Right lobe of liver (tissue), 6 donors: ENCODE measurements at regions not wholly inside any gene's neighbourhood (a gene's known extent, or its start where the extent isn't known, plus 50 kb on each side); places are given as distances from the start of the nearest gene placed in this dataset.

ENCODE experiments used
- ATAC-seq, 4 donors: fragments of 200-7000 bp; cut with Tn5 transposase; one replicate each; pipeline ENCODE4 v1.9.1; 2020; ENCODE audit warnings: mild to moderate bottlenecking in 4 of 4, moderate library complexity in 4 of 4
- DNase-seq, 3 donors: peaks; one replicate each; pipeline ENCODE4 v3.0.0-alpha.2; 2020
- H3K27ac ChIP-seq, 3 donors: fragments of 200-600 bp; one replicate each; pipeline ENCODE4 v1.8.0; 2022
- H3K27me3 ChIP-seq, 2 donors: fragments of 200-600 bp; one replicate each; pipeline ENCODE4 v1.8.0; 2022
- H3K36me3 ChIP-seq, 4 donors: fragments of 200-600 bp; sonication (generic) in 1 of 4; one replicate each; pipeline versions ENCODE4 v1.5.1 to v1.8.0; 2017 to 2022; ENCODE audit warnings: control low read depth in 1 of 4
- H3K4me1 ChIP-seq, 4 donors: fragments of 200-600 bp; sonication (generic) in 1 of 4; one replicate each; pipeline versions ENCODE4 v1.5.1 to v1.8.0; 2017 to 2022; ENCODE audit warnings: control low read depth in 1 of 4
- H3K4me3 ChIP-seq, 3 donors: fragments of 200-600 bp; one replicate each; pipeline ENCODE4 v1.8.0; 2022
- H3K9me3 ChIP-seq, 4 donors: fragments of 200-600 bp; sonication (generic) in 1 of 4; one replicate each; pipeline versions ENCODE4 v1.5.1 to v1.8.0; 2017 to 2022; ENCODE audit warnings: control low read depth in 1 of 4
- POLR2A ChIP-seq: fragments of 450-650 bp; IDR thresholded peaks from one replicate; pipeline ENCODE4 v1.6.1; 2017; ENCODE audit warnings: antibody characterized with exemption, mild to moderate bottlenecking
- WGBS: methylation state at CpG from one replicate; pipeline ENCODE4 v1.1.6; 2018; ENCODE audit warnings: low coverage, low lambda C conversion rate; ENCODE audit not compliant: insufficient coverage; ENCODE audit errors: missing lambda C conversion rate; 5-methylcytosine and 5-hydroxymethylcytosine counted together
- intact Hi-C, 2 donors: fragments of 100-400 bp; cut with DNase I; formaldehyde crosslinking; loops; one replicate each; pipeline versions ENCODE4 v1.11.2 to v1.14.1; 2022
- TF ChIP-seq, protein P1 (sequence below), 4 donors: fragments of 200-600 bp in 3 of 4; fragments of 450-650 bp in 1 of 4; IDR thresholded peaks; one replicate each; pipeline versions ENCODE4 v1.5.1 to v1.8.0; 2016 to 2022; ENCODE audit warnings: antibody characterized with exemption in 4 of 4, mild to moderate bottlenecking in 2 of 4
- donor health status: DM: no; HTN: yes; CAD: no.
- donor health status: DM: no; HTN: no; CAD: no.
- donor health status: DM: no; HTN: no; CAD: no.
- donor health status: DM: no; HTN: yes; CAD: no.
- donor health status: DM: no; HTN: yes; CAD: no.

DNA sequence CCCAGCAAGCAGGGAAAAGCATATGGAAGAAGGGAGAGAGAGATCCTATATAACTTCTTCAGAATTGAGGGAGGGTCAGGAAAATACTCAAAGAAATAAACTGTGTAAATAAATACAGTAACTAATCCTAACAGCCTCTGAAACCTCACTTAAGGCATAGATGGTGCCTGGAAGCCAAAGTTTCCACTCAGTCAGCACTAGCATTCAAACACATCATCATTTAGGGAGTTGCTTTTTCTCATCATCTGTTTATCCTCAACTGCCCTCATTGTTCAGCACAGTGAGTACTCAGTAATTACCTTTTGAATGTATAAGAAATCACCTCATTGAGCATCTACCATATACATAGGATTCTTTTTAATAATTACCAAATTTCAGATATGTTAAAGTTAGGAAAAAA lies 262.9 kb downstream of the C1D start:
- TF ChIP-seq POLR2A: no peak
- TF ChIP-seq, protein P1, sequence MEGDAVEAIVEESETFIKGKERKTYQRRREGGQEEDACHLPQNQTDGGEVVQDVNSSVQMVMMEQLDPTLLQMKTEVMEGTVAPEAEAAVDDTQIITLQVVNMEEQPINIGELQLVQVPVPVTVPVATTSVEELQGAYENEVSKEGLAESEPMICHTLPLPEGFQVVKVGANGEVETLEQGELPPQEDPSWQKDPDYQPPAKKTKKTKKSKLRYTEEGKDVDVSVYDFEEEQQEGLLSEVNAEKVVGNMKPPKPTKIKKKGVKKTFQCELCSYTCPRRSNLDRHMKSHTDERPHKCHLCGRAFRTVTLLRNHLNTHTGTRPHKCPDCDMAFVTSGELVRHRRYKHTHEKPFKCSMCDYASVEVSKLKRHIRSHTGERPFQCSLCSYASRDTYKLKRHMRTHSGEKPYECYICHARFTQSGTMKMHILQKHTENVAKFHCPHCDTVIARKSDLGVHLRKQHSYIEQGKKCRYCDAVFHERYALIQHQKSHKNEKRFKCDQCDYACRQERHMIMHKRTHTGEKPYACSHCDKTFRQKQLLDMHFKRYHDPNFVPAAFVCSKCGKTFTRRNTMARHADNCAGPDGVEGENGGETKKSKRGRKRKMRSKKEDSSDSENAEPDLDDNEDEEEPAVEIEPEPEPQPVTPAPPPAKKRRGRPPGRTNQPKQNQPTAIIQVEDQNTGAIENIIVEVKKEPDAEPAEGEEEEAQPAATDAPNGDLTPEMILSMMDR (IDR thresholded peaks at IDR 0.05): no peak
- no peak for ATAC-seq
- Histone ChIP-seq H3K36me3 (no peaks in the 10 kb centered on the region), H3K4me1 (no peaks in the 10 kb centered on the region), H3K27ac (no peak overlapping the region), H3K27me3 (no peaks in the 10 kb centered on the region), H3K4me3 (no peak overlapping the region), H3K9me3 (no peaks in the 10 kb centered on the region)
- DNase-seq: no peak
- intact Hi-C loops: no loop called here

DNA sequence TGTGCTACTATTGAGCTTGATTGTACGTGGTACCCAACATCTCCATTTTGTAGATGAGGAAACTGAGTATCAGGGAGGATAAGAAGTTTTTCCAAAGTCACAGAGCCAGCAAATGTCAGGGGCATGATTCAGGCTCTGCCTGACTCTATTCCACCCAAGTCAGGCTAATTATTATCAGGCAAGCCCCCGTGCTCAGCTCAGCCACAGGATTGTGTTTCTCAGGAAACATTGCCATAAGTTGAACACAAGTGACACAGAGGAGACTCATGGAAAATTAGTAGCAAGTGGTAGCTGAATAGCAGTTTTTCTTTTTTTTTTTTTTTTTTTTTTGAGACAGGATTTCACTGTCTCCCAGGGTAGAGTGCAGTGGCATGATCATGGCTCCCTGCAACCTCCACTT lies 260.5 kb downstream of the C1D start:
- no peaks in the 10 kb centered on the region for H3K36me3 ChIP-seq
- no peaks in the 10 kb centered on the region for H3K27me3 ChIP-seq
- WGBS: 17% methylated on average over 2 of the region's 2 CpGs
- no peak for ATAC-seq
- no peak for DNase-seq
- H3K4me3 ChIP-seq: no peak overlapping the region
- no peak for TF ChIP-seq POLR2A
- TF ChIP-seq, protein P1 (IDR thresholded peaks at IDR 0.05): no peak
- intact Hi-C loops: no loop called here
- H3K4me1 ChIP-seq: no peaks in the 10 kb centered on the region
- H3K27ac ChIP-seq: no peak overlapping the region
- no peaks in the 10 kb centered on the region for H3K9me3 ChIP-seq

DNA sequence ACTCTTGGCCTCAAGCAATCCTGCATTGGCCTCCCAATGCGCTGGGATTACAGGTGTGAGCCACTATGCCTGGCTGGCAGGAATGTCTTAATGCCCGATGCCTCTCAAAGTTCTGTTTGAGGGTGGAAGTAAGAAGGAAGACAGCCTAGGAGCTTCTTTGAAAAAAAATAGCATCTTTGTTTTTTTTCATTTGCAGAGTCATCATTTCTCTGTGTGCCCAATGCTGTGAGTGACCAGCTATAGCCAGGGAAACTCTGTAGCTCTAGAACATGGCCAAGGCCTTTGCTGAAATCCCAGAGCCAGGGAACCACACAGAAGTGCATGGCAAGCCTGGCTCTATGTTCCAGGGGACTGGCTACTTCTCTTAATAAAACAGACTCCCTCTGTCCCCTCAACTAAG lies 260.0 kb downstream of the C1D start:
- DNase-seq (no peak), ATAC-seq (no peak)
- TF ChIP-seq, protein P1 (IDR thresholded peaks at IDR 0.05): no peak
- no peak for TF ChIP-seq POLR2A
- Histone ChIP-seq H3K36me3 (no peaks in the 10 kb centered on the region), H3K27me3 (no peaks in the 10 kb centered on the region), H3K4me1 (no peaks in the 10 kb centered on the region), H3K9me3 (no peaks in the 10 kb centered on the region), H3K4me3 (no peak overlapping the region), H3K27ac (no peak overlapping the region)
- 44% methylated on average over 2 of the region's 2 CpGs for WGBS
- intact Hi-C loops: no loop called here

DNA sequence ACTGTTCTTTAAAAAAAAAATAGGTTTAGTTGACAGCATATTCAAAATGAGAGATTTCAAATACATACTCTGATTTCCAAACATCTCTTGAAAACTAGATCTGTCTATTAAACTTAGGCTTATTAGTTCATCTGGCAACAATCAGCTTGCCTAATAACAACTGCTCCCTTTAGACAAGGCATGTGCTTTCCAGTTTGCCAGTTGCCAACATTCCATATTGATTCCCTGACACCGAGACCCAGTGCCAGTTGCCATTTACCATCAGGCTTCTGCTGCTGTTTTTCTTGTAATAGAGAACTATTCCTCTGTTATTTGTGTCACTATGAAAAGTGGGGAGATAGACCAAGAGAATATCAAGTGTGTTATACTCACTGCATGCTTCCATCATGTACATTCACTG lies 256.0 kb downstream of the C1D start:
- no peaks in the 10 kb centered on the region for H3K27me3 ChIP-seq
- 54% methylated on average over 1 of the region's 1 CpG for WGBS
- TF ChIP-seq POLR2A: no peak
- TF ChIP-seq, protein P1 (IDR thresholded peaks at IDR 0.05): no peak
- H3K4me1 ChIP-seq: no peaks in the 10 kb centered on the region
- intact Hi-C loops: no loop called here
- no peak overlapping the region for H3K4me3 ChIP-seq
- DNase-seq (no peak), ATAC-seq (no peak)
- no peaks in the 10 kb centered on the region for H3K36me3 ChIP-seq
- no peak overlapping the region for H3K27ac ChIP-seq
- H3K9me3 ChIP-seq: no peaks in the 10 kb centered on the region

DNA sequence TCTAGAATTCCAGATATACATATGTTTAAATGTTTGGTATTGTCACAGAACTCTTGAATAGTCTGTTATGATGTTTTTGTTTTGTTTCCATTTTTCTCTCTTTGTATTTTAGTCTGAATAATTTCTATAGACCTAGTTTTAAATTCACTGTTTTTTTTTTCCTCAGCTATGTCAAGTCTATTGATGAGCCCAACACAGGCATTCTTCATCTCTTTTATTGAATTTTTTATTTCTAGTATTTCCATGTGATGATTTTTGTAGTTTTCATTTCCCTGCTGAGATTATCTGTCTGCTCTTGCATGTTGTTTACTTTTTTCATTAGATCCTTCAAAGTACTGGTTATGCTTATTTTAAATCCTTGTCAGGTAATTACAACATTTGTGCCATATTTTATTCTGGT lies 254.7 kb downstream of the C1D start:
- intact Hi-C loops: no loop called here
- no peaks in the 10 kb centered on the region for H3K27me3 ChIP-seq

More for the DNA sequence above, 254.7 kb downstream of the C1D start:
- TF ChIP-seq, protein P1 (IDR thresholded peaks at IDR 0.05): no peak
- no peak for TF ChIP-seq POLR2A
- H3K9me3 ChIP-seq: no peaks in the 10 kb centered on the region
- no peak for ATAC-seq
- H3K4me1 ChIP-seq: no peaks in the 10 kb centered on the region
- H3K4me3 ChIP-seq: no peak overlapping the region
- no peak for DNase-seq
- no peak overlapping the region for H3K27ac ChIP-seq
- no peaks in the 10 kb centered on the region for H3K36me3 ChIP-seq
